ENCODE measurements at regions not wholly inside any gene's neighbourhood (a gene's known extent, or its start where the extent isn't known, plus 50 kb on each side); places are given as distances from the start of the nearest gene placed in this dataset.
"Not testable (repeated sequence)": the region's sequence is repeated elsewhere in the genome, so short reads cannot be mapped to it uniquely, and the experiment has no call there.

DNA sequence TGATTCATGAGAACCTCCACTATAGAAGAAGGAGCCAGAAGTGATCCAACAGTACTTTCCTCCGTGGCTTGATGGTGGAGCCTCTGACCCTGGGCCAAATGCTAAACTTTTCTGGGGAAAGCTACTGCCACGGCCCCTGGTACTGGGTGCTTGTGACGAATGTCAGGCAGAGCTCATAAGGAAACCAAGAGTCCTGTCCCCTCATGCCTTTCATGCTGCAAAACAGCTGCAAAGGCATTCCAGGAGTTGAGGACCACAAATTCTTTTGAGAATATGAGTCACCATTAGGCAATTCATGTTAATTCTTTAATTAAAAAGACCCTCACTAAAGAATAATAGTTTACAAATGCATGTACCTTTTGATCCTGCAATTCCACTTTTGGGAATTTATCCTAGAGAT, 700.4 kb upstream of the FAM241A start:
- H3K23ac ChIP-seq (ENCODE audit: insufficient read length); DNase-seq (ENCODE audit: low read depth in 1 of 2, low spot score in 2 of 2); H3K79me1 ChIP-seq (ENCODE audit: low read depth, low read length); H3K9me3 ChIP-seq (ENCODE audit: insufficient read depth in 2 of 2, low read depth in 1 of 2, low read length in 1 of 2); H3K4me1 ChIP-seq (replicated peaks in 1 of 4; ENCODE audit: control insufficient read depth in 3 of 4, insufficient read depth in 4 of 4, low read length in 3 of 4); H4K5ac ChIP-seq (ENCODE audit: insufficient read length, low read depth, low read length); H4K91ac ChIP-seq (replicated peaks; ENCODE audit: insufficient read length, low read length); H2BK15ac ChIP-seq (ENCODE audit: low read length); H3K18ac ChIP-seq (ENCODE audit: extremely low read depth, low read length); H2AFZ ChIP-seq (ENCODE audit: low read length); H2BK5ac ChIP-seq (ENCODE audit: low read depth, low read length); H3K79me2 ChIP-seq (ENCODE audit: control insufficient read depth in 1 of 2, insufficient read depth in 2 of 2, low read length in 2 of 2); FAIRE-seq; H2BK12ac ChIP-seq (ENCODE audit: low read depth, low read length); H3K4me2 ChIP-seq (ENCODE audit: insufficient read depth in 1 of 2, low read depth in 2 of 2, low read length in 2 of 2); H4K20me1 ChIP-seq (replicated peaks in 1 of 2; ENCODE audit: control insufficient read depth in 1 of 2, insufficient read depth in 2 of 2, low read length in 2 of 2); H3K23me2 ChIP-seq (ENCODE audit: low read depth, low read length); H3K4me3 ChIP-seq (ENCODE audit: extremely low read depth in 1 of 4, insufficient read depth in 2 of 4, low read depth in 3 of 4, low read length in 4 of 4); H3K36me3 ChIP-seq (ENCODE audit: control insufficient read depth in 2 of 4, insufficient read depth in 4 of 4, low read length in 3 of 4); H3K56ac ChIP-seq (replicated peaks; ENCODE audit: insufficient read length, low read depth, low read length); H2BK120ac ChIP-seq (replicated peaks; ENCODE audit: low read depth, low read length); H2AK5ac ChIP-seq (ENCODE audit: low read depth, low read length); H3K9ac ChIP-seq (replicated peaks in 1 of 4; ENCODE audit: extremely low read depth in 1 of 4, low read depth in 3 of 4, low read length in 3 of 4); H3K27ac ChIP-seq (ENCODE audit: low read depth, low read length); POLR2A ChIA-PET (ENCODE audit: partially characterized antibody); H3K4ac ChIP-seq (replicated peaks; ENCODE audit: insufficient read length, low read depth, low read length); H3K27me3 ChIP-seq (replicated peaks in 1 of 4; ENCODE audit: control insufficient read depth in 3 of 4, extremely low read depth in 1 of 4, insufficient read depth in 3 of 4, low read length in 3 of 4); H4K8ac ChIP-seq (ENCODE audit: extremely low read depth, insufficient read depth, low read length); H2BK20ac ChIP-seq (ENCODE audit: low read length); H3K14ac ChIP-seq (ENCODE audit: insufficient read length): not testable (repeated sequence)
- CTCF ChIA-PET (ENCODE audit: partially characterized antibody) = interaction anchor here (1.4 kb wide), 1 partner anchor 9 kb away, joined by 4 read pairs; no protein-coding TSS in a partner anchor
- WGBS, 2 experiments (ENCODE audit: extremely low coverage in 1 of 2, insufficient coverage in 1 of 2, insufficient read length in 1 of 2, insufficient replicate concordance in 2 of 2, low coverage in 1 of 2, low lambda C conversion rate in 2 of 2, missing lambda C conversion rate in 1 of 2) = 93% methylated on average over 3 of the region's 3 CpGs; no CpG with 5 or more reads in 1 of the 2 experiments
